Ishikawa (cell line): ENCODE measurements at regions not wholly inside any gene's neighbourhood (a gene's known extent, or its start where the extent isn't known, plus 50 kb on each side); places are given as distances from the start of the nearest gene placed in this dataset.

Experiments used
- CEBPB ChIP-seq: IDR thresholded peaks from 2 replicates; pipeline ENCODE4 v1.6.1; 2012
- CREB1 ChIP-seq: IDR thresholded peaks from 2 replicates; pipeline ENCODE4 v1.6.1; 2012; ENCODE audit warnings: low read depth
- EGR1 ChIP-seq: IDR thresholded peaks from 2 replicates; pipeline ENCODE4 v1.6.1; 2012
- EP300 ChIP-seq: IDR thresholded peaks from 2 replicates; pipeline ENCODE4 v1.6.1; 2012; ENCODE audit warnings: borderline replicate concordance
- FOXM1 ChIP-seq: IDR thresholded peaks from 2 replicates; pipeline ENCODE4 v1.6.1; 2012; ENCODE audit warnings: low read depth, borderline replicate concordance
- TAF1 ChIP-seq: IDR thresholded peaks from 2 replicates; pipeline ENCODE4 v1.6.1; 2012; ENCODE audit warnings: low read depth, mild to moderate bottlenecking
- YY1 ChIP-seq: IDR thresholded peaks from 2 replicates; pipeline ENCODE4 v1.6.1; 2012; ENCODE audit warnings: low read depth
- ZBTB7A ChIP-seq: IDR thresholded peaks from 2 replicates; pipeline ENCODE4 v1.6.1; 2012; ENCODE audit warnings: low read depth
- TF ChIP-seq, protein P1 (sequence below): IDR thresholded peaks from 2 replicates; pipeline ENCODE4 v1.6.1; 2012; ENCODE audit warnings: low read depth, mild to moderate bottlenecking
- TF ChIP-seq, protein P2 (sequence below): IDR thresholded peaks from 2 replicates; pipeline ENCODE4 v1.6.1; 2012

DNA sequence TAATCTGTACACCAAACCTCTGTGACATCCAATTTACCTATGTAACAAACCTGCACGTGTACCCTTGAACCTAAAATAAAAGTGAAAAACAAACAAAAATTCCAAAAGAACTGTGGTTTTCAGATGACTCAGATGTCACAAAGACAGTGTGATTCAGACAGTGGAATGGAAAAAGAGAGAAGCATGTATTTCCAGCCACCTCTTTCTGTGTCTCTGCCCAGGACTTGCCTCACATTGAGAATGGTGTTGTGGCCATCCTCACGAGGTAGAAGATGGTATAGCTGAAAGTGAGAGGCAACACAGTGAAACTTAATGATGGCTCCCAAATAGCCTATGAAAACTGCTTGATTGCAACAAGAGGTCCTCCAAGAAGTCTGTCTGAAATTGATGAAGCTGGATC, 78.0 kb downstream of the ARL5B start:
- TF ChIP-seq CEBPB (no peak), EGR1 (no peak), FOXM1 (no peak), CREB1 (no peak), EP300 (no peak), TAF1 (no peak), YY1 (no peak), ZBTB7A (no peak)
- TF ChIP-seq, protein P1, sequence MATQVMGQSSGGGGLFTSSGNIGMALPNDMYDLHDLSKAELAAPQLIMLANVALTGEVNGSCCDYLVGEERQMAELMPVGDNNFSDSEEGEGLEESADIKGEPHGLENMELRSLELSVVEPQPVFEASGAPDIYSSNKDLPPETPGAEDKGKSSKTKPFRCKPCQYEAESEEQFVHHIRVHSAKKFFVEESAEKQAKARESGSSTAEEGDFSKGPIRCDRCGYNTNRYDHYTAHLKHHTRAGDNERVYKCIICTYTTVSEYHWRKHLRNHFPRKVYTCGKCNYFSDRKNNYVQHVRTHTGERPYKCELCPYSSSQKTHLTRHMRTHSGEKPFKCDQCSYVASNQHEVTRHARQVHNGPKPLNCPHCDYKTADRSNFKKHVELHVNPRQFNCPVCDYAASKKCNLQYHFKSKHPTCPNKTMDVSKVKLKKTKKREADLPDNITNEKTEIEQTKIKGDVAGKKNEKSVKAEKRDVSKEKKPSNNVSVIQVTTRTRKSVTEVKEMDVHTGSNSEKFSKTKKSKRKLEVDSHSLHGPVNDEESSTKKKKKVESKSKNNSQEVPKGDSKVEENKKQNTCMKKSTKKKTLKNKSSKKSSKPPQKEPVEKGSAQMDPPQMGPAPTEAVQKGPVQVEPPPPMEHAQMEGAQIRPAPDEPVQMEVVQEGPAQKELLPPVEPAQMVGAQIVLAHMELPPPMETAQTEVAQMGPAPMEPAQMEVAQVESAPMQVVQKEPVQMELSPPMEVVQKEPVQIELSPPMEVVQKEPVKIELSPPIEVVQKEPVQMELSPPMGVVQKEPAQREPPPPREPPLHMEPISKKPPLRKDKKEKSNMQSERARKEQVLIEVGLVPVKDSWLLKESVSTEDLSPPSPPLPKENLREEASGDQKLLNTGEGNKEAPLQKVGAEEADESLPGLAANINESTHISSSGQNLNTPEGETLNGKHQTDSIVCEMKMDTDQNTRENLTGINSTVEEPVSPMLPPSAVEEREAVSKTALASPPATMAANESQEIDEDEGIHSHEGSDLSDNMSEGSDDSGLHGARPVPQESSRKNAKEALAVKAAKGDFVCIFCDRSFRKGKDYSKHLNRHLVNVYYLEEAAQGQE, result no peak
- TF ChIP-seq, protein P2, sequence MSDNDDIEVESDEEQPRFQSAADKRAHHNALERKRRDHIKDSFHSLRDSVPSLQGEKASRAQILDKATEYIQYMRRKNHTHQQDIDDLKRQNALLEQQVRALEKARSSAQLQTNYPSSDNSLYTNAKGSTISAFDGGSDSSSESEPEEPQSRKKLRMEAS, result no peak
